HEK293 (cell line): ENCODE measurements at regions not wholly inside any gene's neighbourhood (a gene's known extent, or its start where the extent isn't known, plus 50 kb on each side); places are given as distances from the start of the nearest gene placed in this dataset.

Experiments used
- SALL2 ChIP-seq: fragments of 450-650 bp; formaldehyde crosslinking; IDR thresholded peaks from 2 replicates; pipeline ENCODE4 v1.5.0; 2017; ENCODE audit warnings: missing biosample characterization, mild to moderate bottlenecking, missing genetic modification characterization, borderline replicate concordance
- TF ChIP-seq, protein P1 (sequence below): fragments of 450-650 bp; formaldehyde crosslinking; IDR thresholded peaks from 2 replicates; pipeline ENCODE4 v1.5.1; 2016; ENCODE audit warnings: missing biosample characterization, missing genetic modification characterization

DNA sequence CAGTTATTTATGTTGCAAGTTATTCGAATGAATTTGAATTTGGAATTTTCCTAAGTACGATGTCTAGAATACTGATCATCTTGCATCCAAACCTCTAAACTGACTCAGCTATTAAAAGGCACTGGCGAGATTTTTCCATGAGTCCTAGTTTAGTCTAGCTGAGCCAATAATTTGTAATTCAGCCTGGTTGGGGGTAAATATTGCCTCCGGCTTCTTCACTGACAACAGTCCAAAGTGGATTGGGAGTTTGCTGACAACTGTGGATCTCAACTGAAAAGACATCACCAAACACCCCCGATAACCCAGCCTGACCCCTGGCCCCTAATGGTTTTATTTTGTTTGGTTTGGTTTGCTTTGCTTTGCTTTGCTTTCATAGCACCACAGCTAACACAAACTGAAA is 189.8 kb upstream of the DAPK1 start:
- TF ChIP-seq, protein P1, sequence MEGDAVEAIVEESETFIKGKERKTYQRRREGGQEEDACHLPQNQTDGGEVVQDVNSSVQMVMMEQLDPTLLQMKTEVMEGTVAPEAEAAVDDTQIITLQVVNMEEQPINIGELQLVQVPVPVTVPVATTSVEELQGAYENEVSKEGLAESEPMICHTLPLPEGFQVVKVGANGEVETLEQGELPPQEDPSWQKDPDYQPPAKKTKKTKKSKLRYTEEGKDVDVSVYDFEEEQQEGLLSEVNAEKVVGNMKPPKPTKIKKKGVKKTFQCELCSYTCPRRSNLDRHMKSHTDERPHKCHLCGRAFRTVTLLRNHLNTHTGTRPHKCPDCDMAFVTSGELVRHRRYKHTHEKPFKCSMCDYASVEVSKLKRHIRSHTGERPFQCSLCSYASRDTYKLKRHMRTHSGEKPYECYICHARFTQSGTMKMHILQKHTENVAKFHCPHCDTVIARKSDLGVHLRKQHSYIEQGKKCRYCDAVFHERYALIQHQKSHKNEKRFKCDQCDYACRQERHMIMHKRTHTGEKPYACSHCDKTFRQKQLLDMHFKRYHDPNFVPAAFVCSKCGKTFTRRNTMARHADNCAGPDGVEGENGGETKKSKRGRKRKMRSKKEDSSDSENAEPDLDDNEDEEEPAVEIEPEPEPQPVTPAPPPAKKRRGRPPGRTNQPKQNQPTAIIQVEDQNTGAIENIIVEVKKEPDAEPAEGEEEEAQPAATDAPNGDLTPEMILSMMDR (tag by site-specific recombination) = no peak
- no peak for TF ChIP-seq SALL2
